ENCODE measurements at regions not wholly inside any gene's neighbourhood (a gene's known extent, or its start where the extent isn't known, plus 50 kb on each side); places are given as distances from the start of the nearest gene placed in this dataset.
A peak's percentile ranks its signal among the peaks of the same experiment; 100 is the strongest.

- Histone ChIP-seq H2BK120ac (ENCODE audit: low read depth, low read length) (no peak overlapping the region), H3K14ac (ENCODE audit: low read length in 2 of 2) (no peak overlapping the region), H3K4ac (ENCODE audit: low read depth in 1 of 2, low read length in 2 of 2) (no peak overlapping the region), H3K23ac (ENCODE audit: low read length in 2 of 2) (no peak overlapping the region), H2AK5ac (ENCODE audit: low read length, severe bottlenecking) (no peak overlapping the region), H3K18ac (ENCODE audit: low read depth in 1 of 2, low read length in 2 of 2) (no peak overlapping the region), H2BK15ac (ENCODE audit: low read depth, poor library complexity, severe bottlenecking) (no peak overlapping the region), H3K4me1 (ENCODE audit: control insufficient read depth, insufficient read depth, low read depth, low read length) (peaks cover 9% of the 10 kb centered on the region), H4K8ac (ENCODE audit: low read length) (no peak overlapping the region), H2BK12ac (ENCODE audit: low read length in 2 of 2) (no peak overlapping the region), H3K4me2 (ENCODE audit: low read length, poor library complexity, severe bottlenecking) (no peak overlapping the region), H3K36me3 (ENCODE audit: control insufficient read depth in 1 of 2, insufficient read depth in 2 of 2, low read depth in 1 of 2, low read length in 2 of 2) (no peaks in the 10 kb centered on the region), H4K91ac (ENCODE audit: low read length) (no peak overlapping the region), H3K27me3 (ENCODE audit: control insufficient read depth in 1 of 2, insufficient read depth in 1 of 2, low read length in 2 of 2) (peaks cover 3 to 71% of the 10 kb centered on the region in 2 experiments), H2BK5ac (ENCODE audit: low read depth, low read length, poor library complexity, severe bottlenecking) (peak overlapping the region; percentile 35), H3K27ac (ENCODE audit: low read length, poor library complexity, severe bottlenecking) (no peak overlapping the region), H3K79me1 (replicated peaks; ENCODE audit: low read length, poor library complexity, severe bottlenecking) (no peaks in the 10 kb centered on the region), H3K9me3 (ENCODE audit: control insufficient read depth, low read length) (no peaks in the 10 kb centered on the region), H3K9ac (ENCODE audit: low read length) (no peak overlapping the region), H2AFZ (ENCODE audit: low read depth, low read length) (no peak overlapping the region), H3K4me3 (ENCODE audit: insufficient read depth in 1 of 2, low read depth in 1 of 2, low read length in 2 of 2) (no peak overlapping the region)
- WGBS = 81% methylated on average over 11 of the region's 11 CpGs
- no peak for DNase-seq
Observed at GRCh38 chr6:166760288-166760687, 133.2 kb upstream of the RPS6KA2 start.

- Histone ChIP-seq H4K8ac (ENCODE audit: low read length) (no peak overlapping the region), H3K4me1 (ENCODE audit: control insufficient read depth, insufficient read depth, low read depth, low read length) (peaks cover 9% of the 10 kb centered on the region), H3K4ac (ENCODE audit: low read depth in 1 of 2, low read length in 2 of 2) (no peak overlapping the region), H3K4me2 (ENCODE audit: low read length, poor library complexity, severe bottlenecking) (peak overlapping the region; percentile 93), H3K14ac (ENCODE audit: low read length in 2 of 2) (no peak overlapping the region), H2BK12ac (ENCODE audit: low read length in 2 of 2) (no peak overlapping the region), H2BK5ac (ENCODE audit: low read depth, low read length, poor library complexity, severe bottlenecking) (no peak overlapping the region), H3K36me3 (ENCODE audit: control insufficient read depth in 1 of 2, insufficient read depth in 2 of 2, low read depth in 1 of 2, low read length in 2 of 2) (no peaks in the 10 kb centered on the region), H3K27ac (ENCODE audit: low read length, poor library complexity, severe bottlenecking) (no peak overlapping the region), H2BK15ac (ENCODE audit: low read depth, poor library complexity, severe bottlenecking) (no peak overlapping the region), H3K79me1 (replicated peaks; ENCODE audit: low read length, poor library complexity, severe bottlenecking) (no peaks in the 10 kb centered on the region), H3K9me3 (ENCODE audit: control insufficient read depth, low read length) (no peaks in the 10 kb centered on the region), H3K9ac (ENCODE audit: low read length) (peak overlapping the region; percentile 45), H2BK120ac (ENCODE audit: low read depth, low read length) (no peak overlapping the region), H3K23ac (ENCODE audit: low read length in 2 of 2) (no peak overlapping the region), H3K18ac (ENCODE audit: low read depth in 1 of 2, low read length in 2 of 2) (no peak overlapping the region), H3K27me3 (ENCODE audit: control insufficient read depth in 1 of 2, insufficient read depth in 1 of 2, low read length in 2 of 2) (peaks cover 3 to 65% of the 10 kb centered on the region in 2 experiments), H4K91ac (ENCODE audit: low read length) (no peak overlapping the region), H2AFZ (ENCODE audit: low read depth, low read length) (no peak overlapping the region), H3K4me3 (ENCODE audit: insufficient read depth in 1 of 2, low read depth in 1 of 2, low read length in 2 of 2) (peak overlapping the region in 1 of 2 experiments; percentile 62), H2AK5ac (ENCODE audit: low read length, severe bottlenecking) (no peak overlapping the region)
- DNase-seq = no peak
- WGBS = 78% methylated on average over 13 of the region's 15 CpGs
Observed at GRCh38 chr6:166758136-166758704, 131.2 kb upstream of the RPS6KA2 start.

- no peaks in the 10 kb centered on the region for H3K36me3 ChIP-seq (ENCODE audit: control insufficient read depth in 1 of 2, insufficient read depth in 2 of 2, low read depth in 1 of 2, low read length in 2 of 2)
- peak; percentile 29 for DNase-seq
- no peak overlapping the region for H2BK15ac ChIP-seq (ENCODE audit: low read depth, poor library complexity, severe bottlenecking)
- no peak overlapping the region for H4K8ac ChIP-seq (ENCODE audit: low read length)
- peak overlapping the region; percentile 45 for H3K9ac ChIP-seq (ENCODE audit: low read length)
- H3K4me2 ChIP-seq (ENCODE audit: low read length, poor library complexity, severe bottlenecking) = peak overlapping the region; percentile 93
- H4K91ac ChIP-seq (ENCODE audit: low read length) = no peak overlapping the region
- no peak overlapping the region for H2BK12ac ChIP-seq (ENCODE audit: low read length in 2 of 2)
- peak overlapping the region; percentile 34 to 62 for H3K4me3 ChIP-seq (ENCODE audit: insufficient read depth in 1 of 2, low read depth in 1 of 2, low read length in 2 of 2)
- no peaks in the 10 kb centered on the region for H3K79me1 ChIP-seq (replicated peaks; ENCODE audit: low read length, poor library complexity, severe bottlenecking)
- no peak overlapping the region for H3K18ac ChIP-seq (ENCODE audit: low read depth in 1 of 2, low read length in 2 of 2)
- H2BK5ac ChIP-seq (ENCODE audit: low read depth, low read length, poor library complexity, severe bottlenecking) = no peak overlapping the region
- 31% methylated on average over 24 of the region's 24 CpGs for WGBS
- H3K9me3 ChIP-seq (ENCODE audit: control insufficient read depth, low read length) = no peaks in the 10 kb centered on the region
- H2AFZ ChIP-seq (ENCODE audit: low read depth, low read length) = no peak overlapping the region
- H3K4me1 ChIP-seq (ENCODE audit: control insufficient read depth, insufficient read depth, low read depth, low read length) = peaks cover 11% of the 10 kb centered on the region
- no peak overlapping the region for H2BK120ac ChIP-seq (ENCODE audit: low read depth, low read length)
- H3K14ac ChIP-seq (ENCODE audit: low read length in 2 of 2) = no peak overlapping the region
- no peak overlapping the region for H2AK5ac ChIP-seq (ENCODE audit: low read length, severe bottlenecking)
- no peak overlapping the region for H3K4ac ChIP-seq (ENCODE audit: low read depth in 1 of 2, low read length in 2 of 2)
- no peak overlapping the region for H3K27ac ChIP-seq (ENCODE audit: low read length, poor library complexity, severe bottlenecking)
- peaks cover 3 to 58% of the 10 kb centered on the region in 2 experiments for H3K27me3 ChIP-seq (ENCODE audit: control insufficient read depth in 1 of 2, insufficient read depth in 1 of 2, low read length in 2 of 2)
- peak overlapping the region in 1 of 2 experiments; percentile 53 for H3K23ac ChIP-seq (ENCODE audit: low read length in 2 of 2)
Observed at GRCh38 chr6:166757232-166758135, 130.4 kb upstream of the RPS6KA2 start.

All from mesenchymal stem cell (in vitro differentiated cells and primary cell).